Fibroblast of pulmonary artery (primary cell): ENCODE measurements at regions not wholly inside any gene's neighbourhood (a gene's known extent, or its start where the extent isn't known, plus 50 kb on each side); places are given as distances from the start of the nearest gene placed in this dataset.
A peak's percentile ranks its signal among the peaks of the same experiment; 100 is the strongest.
"Not testable (repeated sequence)": the region's sequence is repeated elsewhere in the genome, so short reads cannot be mapped to it uniquely, and the experiment has no call there.

Experiments used
- DNase-seq: peaks from one replicate; pipeline ENCODE4 v3.0.0-alpha.2; 2010; ENCODE audit warnings: low read depth
- H3K4me3 ChIP-seq: replicated peaks from 2 replicates; pipeline ENCODE4 v1.5.1; 2011; ENCODE audit warnings: low read depth, mild to moderate bottlenecking, control low read depth, low read length, moderate library complexity
- TF ChIP-seq, protein P1 (sequence below): IDR thresholded peaks from 2 replicates; pipeline ENCODE4 v1.5.1; 2011; ENCODE audit warnings: mild to moderate bottlenecking, control low read depth, low read length, inconsistent platforms; ENCODE audit errors: missing control alignments

DNA sequence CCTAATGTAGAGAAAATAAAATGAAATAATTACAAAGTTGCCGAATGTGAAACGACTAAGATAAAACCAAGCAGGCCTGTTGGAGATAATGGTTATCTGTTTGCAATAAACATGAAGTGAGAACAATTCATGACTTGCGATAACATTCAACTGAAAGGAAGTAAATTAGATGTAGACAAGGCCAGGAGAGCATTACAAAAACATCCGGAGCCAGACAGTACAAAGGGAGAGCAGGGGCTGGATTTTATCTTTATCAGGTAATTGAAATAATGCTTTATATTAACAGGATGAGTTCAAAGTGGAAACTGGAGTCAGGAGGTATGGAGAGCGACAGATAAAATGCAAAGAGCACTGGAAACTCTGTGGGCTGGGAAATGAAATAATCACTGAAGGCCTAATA, 265.6 kb upstream of the GOT2 start:
- H3K4me3 ChIP-seq, result no peak overlapping the region
- no peak for DNase-seq
- TF ChIP-seq, protein P1, sequence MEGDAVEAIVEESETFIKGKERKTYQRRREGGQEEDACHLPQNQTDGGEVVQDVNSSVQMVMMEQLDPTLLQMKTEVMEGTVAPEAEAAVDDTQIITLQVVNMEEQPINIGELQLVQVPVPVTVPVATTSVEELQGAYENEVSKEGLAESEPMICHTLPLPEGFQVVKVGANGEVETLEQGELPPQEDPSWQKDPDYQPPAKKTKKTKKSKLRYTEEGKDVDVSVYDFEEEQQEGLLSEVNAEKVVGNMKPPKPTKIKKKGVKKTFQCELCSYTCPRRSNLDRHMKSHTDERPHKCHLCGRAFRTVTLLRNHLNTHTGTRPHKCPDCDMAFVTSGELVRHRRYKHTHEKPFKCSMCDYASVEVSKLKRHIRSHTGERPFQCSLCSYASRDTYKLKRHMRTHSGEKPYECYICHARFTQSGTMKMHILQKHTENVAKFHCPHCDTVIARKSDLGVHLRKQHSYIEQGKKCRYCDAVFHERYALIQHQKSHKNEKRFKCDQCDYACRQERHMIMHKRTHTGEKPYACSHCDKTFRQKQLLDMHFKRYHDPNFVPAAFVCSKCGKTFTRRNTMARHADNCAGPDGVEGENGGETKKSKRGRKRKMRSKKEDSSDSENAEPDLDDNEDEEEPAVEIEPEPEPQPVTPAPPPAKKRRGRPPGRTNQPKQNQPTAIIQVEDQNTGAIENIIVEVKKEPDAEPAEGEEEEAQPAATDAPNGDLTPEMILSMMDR, result no peak

DNA sequence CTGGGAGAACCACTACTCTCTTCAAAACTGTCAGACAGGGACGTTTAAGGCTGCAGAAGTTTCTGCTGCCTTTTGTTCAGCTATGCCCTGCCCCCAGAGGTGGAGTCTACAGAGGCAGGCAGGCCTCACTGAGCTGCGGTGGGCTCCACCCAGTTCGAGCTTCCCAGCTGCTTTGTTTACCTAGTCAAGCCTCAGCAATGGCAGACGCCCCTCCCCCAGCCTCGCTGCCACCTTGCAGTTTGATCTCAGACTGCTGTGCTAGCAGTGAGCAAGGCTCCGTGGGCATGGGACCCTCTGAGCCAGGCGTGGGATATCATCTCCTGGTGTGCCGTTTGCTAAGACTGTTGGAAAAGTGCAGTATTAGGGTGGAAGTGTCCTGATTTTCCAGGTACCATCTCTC, 258.6 kb upstream of the GOT2 start:
- not testable (repeated sequence) for DNase-seq, H3K4me3 ChIP-seq

DNA sequence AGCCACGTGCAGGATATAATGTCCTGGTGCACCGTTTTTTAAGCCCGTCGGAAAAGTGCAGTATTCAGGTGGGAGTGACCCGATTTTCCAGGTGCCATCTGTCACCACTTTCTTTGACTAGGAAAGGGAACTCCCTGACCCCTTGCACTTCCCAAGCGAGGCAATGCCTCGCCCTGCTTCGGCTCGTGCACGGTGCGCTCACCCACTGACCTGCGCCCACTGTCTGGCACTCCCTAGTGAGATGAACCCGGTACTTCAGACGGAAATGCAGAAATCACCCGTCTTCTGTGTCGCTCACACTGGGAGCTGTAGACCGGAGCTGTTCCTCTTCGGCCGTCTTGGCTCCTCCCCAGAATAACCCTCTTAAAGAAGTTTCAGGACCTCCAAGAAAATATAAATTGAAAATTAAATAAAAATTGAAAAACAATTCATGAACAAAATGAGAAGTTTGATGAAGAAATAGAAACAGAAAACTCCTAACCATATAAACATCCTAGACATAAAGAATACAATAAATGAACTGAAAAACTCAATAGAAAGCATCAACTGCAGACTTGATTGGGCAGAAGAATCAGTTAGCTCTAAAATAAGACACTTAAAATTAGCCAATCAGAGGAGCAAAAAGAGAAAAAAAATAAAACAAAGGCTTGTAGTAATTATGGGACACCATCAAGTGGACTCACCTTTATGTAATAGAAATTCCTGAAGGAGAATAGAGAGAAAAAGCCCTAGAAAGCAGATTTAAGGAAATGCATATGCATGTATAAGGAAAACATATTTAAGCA, 249.3 kb upstream of the GOT2 start:
- not testable (repeated sequence) for DNase-seq, H3K4me3 ChIP-seq

DNA sequence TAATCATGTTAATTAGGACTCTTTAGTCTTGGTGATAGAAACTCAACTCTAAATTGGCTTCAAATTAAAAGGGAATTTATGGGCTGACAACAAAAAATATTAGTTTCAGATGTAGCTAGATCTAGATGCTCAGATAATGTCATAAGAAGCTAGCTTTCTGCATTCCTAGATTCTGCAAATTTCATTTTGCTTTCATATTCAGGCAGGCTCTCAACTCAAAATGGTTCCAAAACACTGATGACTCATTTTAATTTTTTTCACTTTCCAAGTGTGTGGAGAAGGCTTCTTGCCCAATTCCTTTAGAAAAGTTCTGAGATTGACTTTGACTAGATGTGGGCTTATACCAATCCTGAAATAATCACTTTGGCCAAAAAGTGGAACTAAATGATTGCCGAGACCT, 236.7 kb upstream of the GOT2 start:
- DNase-seq, result peak; percentile 4
- TF ChIP-seq, protein P1, result no peak
- no peak overlapping the region for H3K4me3 ChIP-seq

DNA sequence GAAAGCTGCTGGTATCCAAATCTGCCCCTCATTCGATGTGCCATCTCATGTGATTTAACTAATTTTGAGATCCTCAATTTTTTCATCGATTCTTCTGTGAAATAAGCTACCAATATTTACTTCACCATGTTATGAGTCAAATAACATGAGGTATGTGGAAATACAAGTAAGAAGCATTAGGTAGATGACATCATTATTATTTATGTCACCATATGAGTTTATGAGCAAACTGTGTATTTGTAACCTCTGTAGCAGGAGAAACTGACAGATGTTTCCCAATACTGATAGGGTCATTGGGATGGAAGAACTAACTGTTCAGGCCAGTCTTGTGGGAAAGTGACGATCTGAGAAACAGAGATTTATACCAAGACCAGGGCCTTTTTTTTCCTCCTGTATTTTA, 229.4 kb upstream of the GOT2 start:
- H3K4me3 ChIP-seq, result no peak overlapping the region
- TF ChIP-seq, protein P1, result no peak
- DNase-seq, result no peak

DNA sequence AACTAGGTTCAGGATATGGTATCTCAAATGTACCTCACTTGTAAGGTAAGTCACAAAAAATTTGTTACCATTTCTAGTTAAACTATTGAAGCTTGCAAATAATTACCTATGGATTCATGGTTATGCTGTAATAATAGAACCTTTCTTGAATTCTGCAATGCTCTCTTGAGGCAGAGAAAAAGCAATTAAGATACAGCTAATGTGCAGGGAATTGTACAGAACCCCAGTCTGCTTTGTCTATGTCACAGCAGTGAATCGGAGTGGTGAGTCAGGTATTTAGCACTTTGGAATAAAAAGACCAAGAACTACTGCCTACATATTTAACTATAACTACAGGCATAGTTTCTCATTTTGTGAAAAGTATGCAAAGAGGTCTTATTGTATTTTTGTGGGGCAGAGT, 228.7 kb upstream of the GOT2 start:
- DNase-seq, result no peak

DNA sequence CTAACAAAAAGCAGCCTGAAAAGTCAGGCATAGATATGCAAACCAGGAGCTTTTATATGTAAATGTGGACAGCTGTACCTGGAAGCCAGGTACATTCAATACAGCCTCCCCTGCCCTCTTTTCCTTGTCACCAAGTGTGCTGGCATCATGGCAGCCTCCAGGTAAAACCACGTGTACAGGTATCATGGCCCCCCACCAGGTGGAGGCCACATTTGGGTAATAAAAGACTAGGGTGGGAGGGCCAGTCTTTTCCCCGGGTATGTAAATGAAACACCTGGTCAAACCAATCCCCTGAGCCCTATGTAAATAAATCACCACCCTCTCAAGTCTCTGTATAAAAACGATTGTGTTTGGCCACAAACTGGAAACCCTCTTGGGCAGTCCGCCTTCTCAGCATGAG, 226.4 kb upstream of the GOT2 start:
- DNase-seq, result no peak
- H3K4me3 ChIP-seq, result no peak overlapping the region
- TF ChIP-seq, protein P1, result no peak

More for the DNA sequence above, 228.7 kb upstream of the GOT2 start:
- TF ChIP-seq, protein P1, result no peak
- no peak overlapping the region for H3K4me3 ChIP-seq

DNA sequence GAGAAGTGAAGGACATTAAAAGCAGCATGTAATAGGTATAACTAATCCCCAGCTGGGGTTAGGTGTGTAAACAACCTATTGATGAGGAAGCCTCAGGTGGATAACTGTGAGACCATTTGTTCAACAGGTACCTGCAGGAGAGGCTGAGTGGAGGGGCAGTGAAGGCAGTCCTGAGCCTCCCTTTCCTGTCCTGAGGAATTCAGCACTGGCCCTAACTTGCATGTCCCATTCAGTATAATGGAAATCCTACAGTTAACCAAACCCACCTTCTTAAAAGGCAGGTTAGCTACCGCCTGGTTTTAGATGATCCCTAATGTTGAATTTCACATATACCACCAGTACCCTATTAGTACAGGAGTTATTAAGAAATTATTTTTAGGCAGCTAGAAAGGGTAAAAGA, 225.9 kb upstream of the GOT2 start:
- TF ChIP-seq, protein P1, result no peak
- H3K4me3 ChIP-seq, result no peak overlapping the region
- DNase-seq, result no peak
